IMR-90 (cell line): ENCODE measurements at regions not wholly inside any gene's neighbourhood (a gene's known extent, or its start where the extent isn't known, plus 50 kb on each side); places are given as distances from the start of the nearest gene placed in this dataset.

Experiments used
- ATAC-seq: fragments of 200-7000 bp; cut with Tn5 transposase; 2 replicates; pipeline ENCODE4 v1.9.1; 2020; ENCODE audit warnings: low read depth, mild to moderate bottlenecking, moderate library complexity
- BruUV-seq: library from RNA; stranded (reverse); fragments of 400-500 nt; replicated peaks from 2 replicates; lab custom pipeline; 2021; lab: Mats Ljungman, UMichigan
- CTCF ChIA-PET: fragments of 300-600 bp; formaldehyde crosslinking; extraction: SDS; loops from one replicate; lab custom pipeline; 2021; ENCODE audit warnings: antibody characterized with exemption; lab: Yijun Ruan, JAX
- POLR2A ChIA-PET: fragments of 300-600 bp; sonication (Branson Sonifier 250); formaldehyde crosslinking; loops from one replicate; lab custom pipeline; 2022; ENCODE audit warnings: antibody characterized with exemption; ENCODE audit not compliant: unreplicated experiment; lab: Charles Lee
- DNase-seq: peaks from one replicate; pipeline ENCODE4 v3.0.0; 2013
- H2AFZ ChIP-seq: replicated peaks from 2 replicates; pipeline ENCODE3; 2013; ENCODE audit warnings: low read length, mild to moderate bottlenecking; ENCODE audit not compliant: poor library complexity
- H2AK5ac ChIP-seq: 2 replicates; pipeline ENCODE4 v1.6.1; 2013; ENCODE audit warnings: low read depth, low read length, inconsistent platforms
- H2AK9ac ChIP-seq: replicated peaks from 2 replicates; pipeline ENCODE3; 2013; ENCODE audit warnings: mild to moderate bottlenecking, low read depth, low read length, moderate library complexity; ENCODE audit not compliant: poor library complexity
- H2BK120ac ChIP-seq: 2 replicates; pipeline ENCODE4 v1.6.1; 2013; ENCODE audit warnings: low read depth, low read length, inconsistent platforms
- H2BK15ac ChIP-seq: 3 replicates; pipeline ENCODE4 v1.6.1; 2013; ENCODE audit warnings: low read depth, low read length, inconsistent platforms
- H2BK20ac ChIP-seq: 2 replicates; pipeline ENCODE4 v1.6.1; 2013; ENCODE audit warnings: low read depth, mild to moderate bottlenecking, inconsistent platforms, low read length, moderate library complexity
- H2BK5ac ChIP-seq: 2 replicates; pipeline ENCODE4 v1.6.1; 2013; ENCODE audit warnings: mild to moderate bottlenecking, low read depth, low read length, inconsistent platforms; ENCODE audit not compliant: poor library complexity, severe bottlenecking
- H3K14ac ChIP-seq: replicated peaks from 2 replicates; pipeline ENCODE4 v1.6.1; 2013; ENCODE audit warnings: low read depth, low read length, inconsistent platforms
- H3K18ac ChIP-seq: 2 replicates; pipeline ENCODE4 v1.6.1; 2013; ENCODE audit warnings: low read depth, low read length, control low read depth
- H3K23ac ChIP-seq: 2 replicates; pipeline ENCODE4 v1.6.1; 2013; ENCODE audit warnings: low read depth, low read length, inconsistent platforms
- H3K27ac ChIP-seq: 2 replicates; pipeline ENCODE4 v1.5.1; 2013; ENCODE audit warnings: mild to moderate bottlenecking, control low read depth, low read length; ENCODE audit not compliant: insufficient read depth
- H3K27me3 ChIP-seq: 2 replicates; pipeline ENCODE4 v1.6.1; 2013; ENCODE audit warnings: low read length; ENCODE audit not compliant: control insufficient read depth, insufficient read depth
- H3K36me3 ChIP-seq: 2 replicates; pipeline ENCODE4 v1.6.1; 2013; ENCODE audit warnings: low read length, mixed read lengths; ENCODE audit not compliant: control insufficient read depth, insufficient read depth
- H3K4ac ChIP-seq: 2 replicates; pipeline ENCODE4 v1.6.1; 2013; ENCODE audit warnings: low read depth, low read length, inconsistent platforms
- H3K4me1 ChIP-seq: 2 replicates; pipeline ENCODE4 v1.6.1; 2013; ENCODE audit warnings: low read length, mixed read lengths; ENCODE audit not compliant: control insufficient read depth, insufficient read depth
- H3K4me2 ChIP-seq: 2 replicates; pipeline ENCODE4 v1.6.1; 2013; ENCODE audit warnings: low read depth, mild to moderate bottlenecking, control low read depth, low read length, moderate library complexity
- H3K4me3 ChIP-seq: 2 replicates; pipeline ENCODE4 v1.5.1; 2013; ENCODE audit warnings: low read depth, mild to moderate bottlenecking, control low read depth, low read length, moderate library complexity; ENCODE audit not compliant: insufficient read depth
- H3K56ac ChIP-seq: 2 replicates; pipeline ENCODE4 v1.6.1; 2013; ENCODE audit warnings: low read length, inconsistent platforms; ENCODE audit not compliant: insufficient read depth; ENCODE audit errors: extremely low read depth
- H3K79me1 ChIP-seq, 2 experiments: 2 replicates each; pipeline ENCODE4 v1.6.1; 2013; ENCODE audit warnings: low read length in 2 of 2, inconsistent platforms in 1 of 2, low read depth in 1 of 2
- H3K9ac ChIP-seq: 2 replicates; pipeline ENCODE4 v1.6.1; 2013; ENCODE audit warnings: low read depth, low read length, control low read depth
- H3K9me1 ChIP-seq: 2 replicates; pipeline ENCODE4 v1.6.1; 2013; ENCODE audit warnings: low read length, inconsistent platforms; ENCODE audit not compliant: insufficient read depth
- H3K9me3 ChIP-seq: 2 replicates; pipeline ENCODE4 v1.6.1; 2013; ENCODE audit warnings: low read length; ENCODE audit not compliant: control insufficient read depth, insufficient read depth
- H4K20me1 ChIP-seq: 2 replicates; pipeline ENCODE4 v1.6.1; 2013; ENCODE audit warnings: low read length, inconsistent platforms; ENCODE audit not compliant: insufficient read depth
- H4K5ac ChIP-seq: 2 replicates; pipeline ENCODE4 v1.6.1; 2013; ENCODE audit warnings: mild to moderate bottlenecking, low read depth, low read length, control low read depth
- H4K8ac ChIP-seq, 2 experiments: 2 replicates each; pipeline ENCODE4 v1.6.1; 2013; ENCODE audit warnings: low read depth in 2 of 2, low read length in 2 of 2, control low read depth in 1 of 2, inconsistent platforms in 1 of 2
- H4K91ac ChIP-seq: 2 replicates; pipeline ENCODE4 v1.6.1; 2013; ENCODE audit warnings: low read depth, low read length, inconsistent platforms; ENCODE audit not compliant: insufficient read depth
- BHLHE40 ChIP-seq: fragments of 150-350 bp; IDR thresholded peaks from 2 replicates; pipeline ENCODE4 v1.6.1; 2016; ENCODE audit warnings: mild to moderate bottlenecking, low read depth, low read length
- CEBPB ChIP-seq: IDR thresholded peaks from 2 replicates; pipeline ENCODE4 v1.6.1; 2012; ENCODE audit warnings: low read depth, low read length, improper control_type of control experiment
- CHD1 ChIP-seq: IDR thresholded peaks from 2 replicates; pipeline ENCODE4 v1.6.1; 2012; ENCODE audit warnings: low read depth, low read length, improper control_type of control experiment
- CTCF ChIP-seq: conservative IDR thresholded peaks from 2 replicates; pipeline ENCODE4 v1.5.1; 2012; ENCODE audit warnings: mild to moderate bottlenecking, low read depth, low read length, improper control_type of control experiment
- ELK1 ChIP-seq: fragments of 150-350 bp; IDR thresholded peaks from 2 replicates; pipeline ENCODE4 v1.6.1; 2016; ENCODE audit warnings: low read depth, mild to moderate bottlenecking, low read length, moderate library complexity, borderline replicate concordance
- FOS ChIP-seq: fragments of 150-350 bp; IDR thresholded peaks from 2 replicates; pipeline ENCODE4 v1.6.1; 2016; ENCODE audit warnings: low read depth, low read length
- MAZ ChIP-seq: IDR thresholded peaks from 2 replicates; pipeline ENCODE4 v1.6.1; 2012; ENCODE audit warnings: low read depth, mild to moderate bottlenecking, low read length, improper control_type of control experiment, moderate library complexity, borderline replicate concordance
- MXI1 ChIP-seq: IDR thresholded peaks from 2 replicates; pipeline ENCODE4 v1.6.1; 2012; ENCODE audit warnings: low read depth, mild to moderate bottlenecking, low read length, moderate library complexity, borderline replicate concordance
- NFE2L2 ChIP-seq: fragments of 150-350 bp; IDR thresholded peaks from 2 replicates; pipeline ENCODE4 v1.6.1; 2016; ENCODE audit warnings: low read depth, mild to moderate bottlenecking, low read length
- POLR2A ChIP-seq: IDR thresholded peaks from 2 replicates; pipeline ENCODE4 v1.6.1; 2012; ENCODE audit warnings: mild to moderate bottlenecking, low read depth, low read length
- RAD21 ChIP-seq: IDR thresholded peaks from 2 replicates; pipeline ENCODE4 v1.6.1; 2012; ENCODE audit warnings: low read length, improper control_type of control experiment
- RFX5 ChIP-seq: IDR thresholded peaks from 2 replicates; pipeline ENCODE4 v1.8.0; 2012; ENCODE audit warnings: low read depth, mild to moderate bottlenecking, low read length, moderate library complexity
- SMC3 ChIP-seq: fragments of 150-350 bp; IDR thresholded peaks from 2 replicates; pipeline ENCODE4 v1.6.1; 2016; ENCODE audit warnings: low read depth, mild to moderate bottlenecking, antibody characterized with exemption, low read length, moderate library complexity
- USF2 ChIP-seq: fragments of 150-350 bp; IDR thresholded peaks from 2 replicates; pipeline ENCODE4 v1.6.1; 2017; ENCODE audit warnings: mild to moderate bottlenecking, antibody characterized with exemption, low read length, low read depth
- WGBS, 2 experiments: methylation state at CpG; one replicate each; pipeline versions ENCODE4 v1.1.5 to v1.1.7; 2013; ENCODE audit warnings: missing lambda C conversion rate in 2 of 2; ENCODE audit not compliant: insufficient read length in 1 of 2; ENCODE audit errors: extremely low coverage in 2 of 2; 5-methylcytosine and 5-hydroxymethylcytosine counted together
- dilution Hi-C: fragments of 300-500 bp; cut with HindIII; formaldehyde crosslinking; loops from one replicate; pipeline ENCODE4 v1.14.3; 2018; ENCODE audit warnings: low sequenced_read_pairs; ENCODE audit not compliant: unreplicated experiment
- in situ Hi-C: fragments of 300-500 bp; cut with MboI; formaldehyde crosslinking; loops from 3 replicates; pipeline ENCODE4 v1.14.3; 2019; ENCODE audit warnings: low sequenced_read_pairs, inconsistent platforms, mixed read lengths
- intact Hi-C: fragments of 100-400 bp; cut with micrococcal nuclease; formaldehyde crosslinking; loops from 2 replicates; pipeline ENCODE4 v1.10.0; 2022

GRCh38 chr13:78020861-78021260 lies 102.2 kb upstream of the EDNRB start:
- H4K8ac ChIP-seq: no peak overlapping the region
- peak overlapping the region; percentile 64; the same call in 2 of the 3 replicates for H2BK15ac ChIP-seq
- no peaks in the 10 kb centered on the region for H4K20me1 ChIP-seq
- no peaks in the 10 kb centered on the region for H3K36me3 ChIP-seq
- ATAC-seq (no peak), DNase-seq (no peak)
- peak overlapping the region; percentile 63; the same call in 1 of the 2 replicates for H4K5ac ChIP-seq
- H3K79me1 ChIP-seq: no peaks in the 10 kb centered on the region
- H3K4me2 ChIP-seq: no peak overlapping the region; the same call in 1 of the 2 replicates
- H2AFZ ChIP-seq: peak overlapping the region; percentile 86
- H3K56ac ChIP-seq: no peak overlapping the region
- WGBS, 2 experiments: no CpG with 5 or more reads among the region's 7 CpGs
- no peak overlapping the region for H2AK9ac ChIP-seq
- no peak overlapping the region for H3K18ac ChIP-seq
- no peak overlapping the region for H3K4me3 ChIP-seq
- no peak overlapping the region for H3K9ac ChIP-seq
- no peak overlapping the region; the same call in 1 of the 2 replicates for H2BK20ac ChIP-seq
- 0 out of 2 replicates have a peak overlapping the region, but pooled peaks have one; percentile 21 for H3K14ac ChIP-seq
- BruUV-seq: no TSS peak
- intact Hi-C loops: no loop called here
- CTCF ChIA-PET: no interaction called here
- H3K27ac ChIP-seq: no peak overlapping the region
- dilution Hi-C loops: no loop called here
- H3K27me3 ChIP-seq: no peaks in the 10 kb centered on the region
- H3K9me1 ChIP-seq: 0 out of 2 replicates have a peak, but pooled peaks cover 2% of the 10 kb centered on the region
- no peak overlapping the region; the same call in 1 of the 2 replicates for H4K91ac ChIP-seq
- no peaks in the 10 kb centered on the region for H3K9me3 ChIP-seq
- no peaks in the 10 kb centered on the region for H3K4me1 ChIP-seq
- H3K4ac ChIP-seq: 0 out of 2 replicates have a peak overlapping the region, but pooled peaks have one; percentile 18
- no peak overlapping the region for H2BK5ac ChIP-seq
- no peak for TF ChIP-seq CTCF
- no peak for TF ChIP-seq MXI1
- no peak for TF ChIP-seq POLR2A
- no peak for TF ChIP-seq USF2
- TF ChIP-seq FOS: no peak
- TF ChIP-seq NFE2L2: no peak
- no peak for TF ChIP-seq BHLHE40
- no peak for TF ChIP-seq RFX5
- no peak for TF ChIP-seq RAD21
- no peak for TF ChIP-seq MAZ
- no peak for TF ChIP-seq CEBPB
- no peak for TF ChIP-seq CHD1
- TF ChIP-seq SMC3: no peak
- no peak for TF ChIP-seq ELK1
- 0 out of 2 replicates have a peak overlapping the region, but pooled peaks have one; percentile 15 for H2AK5ac ChIP-seq
- no peak overlapping the region for H3K23ac ChIP-seq
- peak overlapping the region; percentile 32; the same call in 1 of the 2 replicates for H2BK120ac ChIP-seq
- POLR2A ChIA-PET: no interaction called here
- in situ Hi-C loops: no loop called here
